ENCODE measurements at regions not wholly inside any gene's neighbourhood (a gene's known extent, or its start where the extent isn't known, plus 50 kb on each side); places are given as distances from the start of the nearest gene placed in this dataset.
"Not testable (repeated sequence)": the region's sequence is repeated elsewhere in the genome, so short reads cannot be mapped to it uniquely, and the experiment has no call there.

GRCh38 chr5:158477214-158477613 lies 618.3 kb upstream of the CLINT1 start:
- DNase-seq: no peak

- no peak for DNase-seq
Observed at GRCh38 chr5:158473016-158473635, 614.2 kb upstream of the CLINT1 start.

GRCh38 chr5:158471535-158471924 lies 612.6 kb upstream of the CLINT1 start:
- no peak for DNase-seq

GRCh38 chr5:158470764-158471534 lies 612.0 kb upstream of the CLINT1 start:
- no peak for DNase-seq

GRCh38 chr5:158468444-158468843 lies 609.5 kb upstream of the CLINT1 start:
- no peak for DNase-seq

- no peak for DNase-seq
Observed at GRCh38 chr5:158466191-158466590, 607.2 kb upstream of the CLINT1 start.

- DNase-seq: no peak
Observed at GRCh38 chr5:158465086-158465972, 606.4 kb upstream of the CLINT1 start.

GRCh38 chr5:158464383-158464782 lies 605.4 kb upstream of the CLINT1 start:
- DNase-seq: no peak

GRCh38 chr5:158463938-158464337 lies 605.0 kb upstream of the CLINT1 start:
- no peak for DNase-seq

- no peak for DNase-seq
Observed at GRCh38 chr5:158463188-158463587, 604.2 kb upstream of the CLINT1 start.

- DNase-seq: no peak
Observed at GRCh38 chr5:158462349-158463114, 603.6 kb upstream of the CLINT1 start.

GRCh38 chr5:158461240-158461854 lies 602.4 kb upstream of the CLINT1 start:
- DNase-seq: no peak

- no peak for DNase-seq
Observed at GRCh38 chr5:158458086-158458485, 599.1 kb upstream of the CLINT1 start.

GRCh38 chr5:158456756-158457155 lies 597.8 kb upstream of the CLINT1 start:
- DNase-seq: no peak

- DNase-seq: no peak
Observed at GRCh38 chr5:158456241-158456640, 597.3 kb upstream of the CLINT1 start.

GRCh38 chr5:158451993-158452672 lies 593.2 kb upstream of the CLINT1 start:
- DNase-seq: no peak

- no peak for DNase-seq
Observed at GRCh38 chr5:158451203-158451992, 592.5 kb upstream of the CLINT1 start.

GRCh38 chr5:158450751-158451171 lies 591.8 kb upstream of the CLINT1 start:
- DNase-seq: no peak

GRCh38 chr5:158446761-158447160 lies 587.8 kb upstream of the CLINT1 start:
- not testable (repeated sequence) for DNase-seq

- not testable (repeated sequence) for DNase-seq
Observed at GRCh38 chr5:158439204-158439603, 580.3 kb upstream of the CLINT1 start.
